Neutrophil (primary cell): ENCODE measurements at regions not wholly inside any gene's neighbourhood (a gene's known extent, or its start where the extent isn't known, plus 50 kb on each side); places are given as distances from the start of the nearest gene placed in this dataset.

ENCODE experiments used
- H3K27ac ChIP-seq: fragments of 200-600 bp; sonication (generic); 2 replicates; pipeline ENCODE4 v1.5.1; 2016; ENCODE audit warnings: mild to moderate bottlenecking, moderate library complexity
- H3K27me3 ChIP-seq: fragments of 200-600 bp; sonication (generic); 2 replicates; pipeline ENCODE4 v1.6.0; 2016; ENCODE audit warnings: mild to moderate bottlenecking
- H3K36me3 ChIP-seq: fragments of 200-600 bp; sonication (generic); 2 replicates; pipeline ENCODE4 v1.5.1; 2017
- H3K4me1 ChIP-seq, 2 experiments: fragments of 200-600 bp in 1 of 2; sonication (generic) in 1 of 2; 1 replicate in 1 of 2; 2 replicates in 1 of 2; pipeline versions ENCODE4 v1.5.1 to v1.6.1; 2013 to 2016; ENCODE audit warnings: low read depth in 1 of 2, low read length in 1 of 2, mild to moderate bottlenecking in 1 of 2, moderate library complexity in 1 of 2; ENCODE audit not compliant: control insufficient read depth in 1 of 2, insufficient read depth in 1 of 2
- H3K4me3 ChIP-seq, 2 experiments: fragments of 200-600 bp in 1 of 2; sonication (generic) in 1 of 2; 1 replicate in 1 of 2; 2 replicates in 1 of 2; pipeline ENCODE4 v1.5.1; 2013 to 2016; ENCODE audit warnings: low read depth in 1 of 2, low read length in 1 of 2, mild to moderate bottlenecking in 1 of 2, moderate library complexity in 1 of 2
- H3K9me3 ChIP-seq: fragments of 200-600 bp; sonication (generic); 2 replicates; pipeline ENCODE4 v1.5.1; 2016
- TF ChIP-seq, protein P1 (sequence below): fragments of 200-600 bp; sonication (generic); IDR thresholded peaks from 2 replicates; pipeline ENCODE4 v1.5.1; 2016; ENCODE audit warnings: antibody characterized with exemption

DNA sequence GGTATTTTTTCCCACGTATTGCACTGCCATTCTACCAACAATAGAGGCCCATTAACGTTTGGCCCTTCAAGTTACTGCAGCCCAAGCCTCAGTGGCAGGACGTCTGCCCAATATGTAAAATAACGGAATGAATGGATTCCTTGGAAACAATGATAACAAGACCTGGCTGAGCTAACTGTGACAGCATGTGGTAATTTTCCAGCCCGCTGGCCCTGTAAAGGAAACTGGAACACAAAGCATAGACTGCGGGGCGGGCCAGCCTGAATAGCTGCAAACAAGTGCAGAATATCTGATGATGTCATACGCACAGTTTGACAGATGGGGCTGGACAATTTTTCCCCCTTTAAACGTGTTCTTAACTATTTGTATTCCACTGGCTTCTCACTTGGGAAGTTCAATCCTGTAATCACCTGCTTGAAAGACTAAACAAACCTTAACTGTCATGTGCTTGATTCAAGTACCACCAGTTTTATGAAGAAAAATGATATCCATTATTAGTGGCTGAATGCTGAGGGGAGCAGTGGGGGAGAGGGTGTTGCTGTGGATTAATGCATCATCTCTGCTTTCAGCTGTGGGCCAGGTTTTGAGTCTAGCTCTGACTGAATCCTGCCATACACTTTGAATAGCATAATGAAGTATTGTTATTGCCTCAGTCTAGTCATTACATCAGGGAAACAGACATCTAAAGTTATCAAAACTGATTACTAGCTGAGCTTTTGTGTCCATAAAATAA, 323.9 kb downstream of the TMEM161B start:
- TF ChIP-seq, protein P1, sequence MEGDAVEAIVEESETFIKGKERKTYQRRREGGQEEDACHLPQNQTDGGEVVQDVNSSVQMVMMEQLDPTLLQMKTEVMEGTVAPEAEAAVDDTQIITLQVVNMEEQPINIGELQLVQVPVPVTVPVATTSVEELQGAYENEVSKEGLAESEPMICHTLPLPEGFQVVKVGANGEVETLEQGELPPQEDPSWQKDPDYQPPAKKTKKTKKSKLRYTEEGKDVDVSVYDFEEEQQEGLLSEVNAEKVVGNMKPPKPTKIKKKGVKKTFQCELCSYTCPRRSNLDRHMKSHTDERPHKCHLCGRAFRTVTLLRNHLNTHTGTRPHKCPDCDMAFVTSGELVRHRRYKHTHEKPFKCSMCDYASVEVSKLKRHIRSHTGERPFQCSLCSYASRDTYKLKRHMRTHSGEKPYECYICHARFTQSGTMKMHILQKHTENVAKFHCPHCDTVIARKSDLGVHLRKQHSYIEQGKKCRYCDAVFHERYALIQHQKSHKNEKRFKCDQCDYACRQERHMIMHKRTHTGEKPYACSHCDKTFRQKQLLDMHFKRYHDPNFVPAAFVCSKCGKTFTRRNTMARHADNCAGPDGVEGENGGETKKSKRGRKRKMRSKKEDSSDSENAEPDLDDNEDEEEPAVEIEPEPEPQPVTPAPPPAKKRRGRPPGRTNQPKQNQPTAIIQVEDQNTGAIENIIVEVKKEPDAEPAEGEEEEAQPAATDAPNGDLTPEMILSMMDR = no peak
- H3K36me3 ChIP-seq = no peaks in the 10 kb centered on the region
- H3K27ac ChIP-seq = no peak overlapping the region
- H3K4me3 ChIP-seq = no peak overlapping the region
- no peaks in the 10 kb centered on the region for H3K4me1 ChIP-seq
- no peaks in the 10 kb centered on the region for H3K9me3 ChIP-seq
- no peaks in the 10 kb centered on the region for H3K27me3 ChIP-seq

DNA sequence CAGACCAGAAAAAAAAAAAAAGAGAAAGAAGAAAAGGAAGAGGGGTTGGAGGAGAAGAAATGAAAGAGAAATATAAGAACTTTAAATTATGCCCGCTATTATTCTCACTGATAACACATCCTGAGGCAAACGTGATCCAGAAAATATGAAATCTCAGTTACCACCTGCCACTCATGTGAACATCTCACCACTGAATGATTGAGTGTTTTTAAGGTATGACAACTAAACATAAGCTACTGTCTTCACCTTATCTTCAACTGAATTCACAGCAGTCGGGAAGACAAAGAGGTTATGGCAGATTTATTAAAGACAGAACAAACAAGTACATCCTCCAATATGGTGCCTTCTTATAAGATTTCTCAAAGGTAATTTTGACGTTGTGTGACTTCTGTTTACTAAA, 327.9 kb downstream of the TMEM161B start:
- TF ChIP-seq, protein P1 = no peak
- no peaks in the 10 kb centered on the region for H3K27me3 ChIP-seq
- no peaks in the 10 kb centered on the region for H3K4me1 ChIP-seq
- H3K36me3 ChIP-seq = no peaks in the 10 kb centered on the region
- peaks cover 3% of the 10 kb centered on the region for H3K9me3 ChIP-seq
- no peak overlapping the region for H3K27ac ChIP-seq
- no peak overlapping the region for H3K4me3 ChIP-seq

DNA sequence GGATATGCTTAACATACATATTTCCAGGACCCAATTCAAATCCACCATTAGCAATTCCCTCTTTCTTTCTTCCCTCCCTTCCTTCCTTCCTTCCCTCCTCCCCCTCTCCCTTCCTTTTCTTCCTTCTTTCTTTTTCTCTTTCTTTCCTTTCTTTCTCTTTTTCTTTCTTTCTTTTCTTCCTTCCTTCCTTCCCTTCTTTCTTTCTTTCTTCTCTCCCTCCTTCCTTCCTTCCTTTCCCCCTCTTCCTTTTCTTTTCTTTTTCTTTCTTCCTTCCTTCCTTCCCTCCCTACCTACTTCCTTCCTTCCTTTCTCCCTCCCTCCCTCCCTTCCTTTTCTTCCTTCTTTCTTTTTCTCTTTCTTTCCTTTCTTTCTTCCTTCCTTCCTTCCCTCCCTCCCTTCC, 332.0 kb downstream of the TMEM161B start:
- Histone ChIP-seq H3K27ac (no peak overlapping the region), H3K9me3 (peaks cover 3% of the 10 kb centered on the region), H3K27me3 (no peaks in the 10 kb centered on the region), H3K4me3 (no peak overlapping the region), H3K4me1 (no peaks in the 10 kb centered on the region), H3K36me3 (no peaks in the 10 kb centered on the region)
- TF ChIP-seq, protein P1 = no peak

DNA sequence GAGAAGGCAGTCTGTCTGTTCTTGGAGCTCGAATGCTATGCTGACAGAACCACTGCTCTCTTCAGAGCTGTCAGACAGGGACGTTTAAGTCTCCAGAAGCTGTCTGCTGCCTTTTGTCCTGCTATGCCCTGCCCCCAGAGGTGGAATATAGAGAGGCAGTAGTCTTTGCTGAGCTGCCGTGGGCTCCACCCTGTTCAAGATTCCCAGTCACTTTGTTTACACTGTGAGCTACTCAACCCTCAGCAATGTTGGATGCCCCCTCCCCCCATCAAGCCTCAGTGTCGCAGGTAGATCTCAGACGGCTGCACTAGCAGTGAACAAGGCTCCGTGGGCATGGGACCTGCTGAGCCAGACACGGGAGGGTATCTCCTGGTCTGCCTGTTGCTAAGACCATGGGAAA, 344.2 kb downstream of the TMEM161B start:
- Histone ChIP-seq H3K4me1 (no peaks in the 10 kb centered on the region), H3K9me3 (no peaks in the 10 kb centered on the region), H3K36me3 (no peaks in the 10 kb centered on the region), H3K27me3 (no peaks in the 10 kb centered on the region), H3K4me3 (no peak overlapping the region), H3K27ac (no peak overlapping the region)
- TF ChIP-seq, protein P1 = no peak

DNA sequence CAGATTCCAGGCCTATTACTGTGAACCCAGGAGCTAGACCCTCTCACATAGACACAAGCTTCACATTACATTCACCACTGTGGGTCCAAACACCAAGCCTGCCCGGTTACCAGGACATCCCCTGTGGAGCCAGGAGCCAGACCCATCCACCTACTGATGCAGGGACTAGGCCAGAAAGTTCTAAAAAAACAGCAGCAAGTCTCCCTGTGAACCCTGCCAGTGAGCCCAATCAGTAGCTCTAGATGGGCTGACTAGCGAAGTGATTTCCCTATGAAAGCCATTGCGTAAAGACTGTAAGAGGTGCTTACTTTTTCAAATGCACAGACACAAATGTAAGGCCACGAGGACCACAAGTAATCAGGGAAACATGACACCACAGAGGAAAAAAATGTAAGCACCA, 352.3 kb downstream of the TMEM161B start:
- Histone ChIP-seq H3K27me3 (no peaks in the 10 kb centered on the region), H3K4me1 (no peaks in the 10 kb centered on the region), H3K4me3 (no peak overlapping the region), H3K36me3 (no peaks in the 10 kb centered on the region), H3K9me3 (no peaks in the 10 kb centered on the region), H3K27ac (no peak overlapping the region)
- TF ChIP-seq, protein P1 = no peak
